Cerebellar cortex (tissue), 1 donor: ENCODE measurements at regions not wholly inside any gene's neighbourhood (a gene's known extent, or its start where the extent isn't known, plus 50 kb on each side); places are given as distances from the start of the nearest gene placed in this dataset.

Experiments used
- DNase-seq: peaks from one replicate; pipeline ENCODE4 v3.0.0-alpha.2; 2015; ENCODE audit warnings: low spot score

- no peak for DNase-seq
Observed at GRCh38 chr13:30845297-30846214, 60.5 kb upstream of the MEDAG start.

DNA sequence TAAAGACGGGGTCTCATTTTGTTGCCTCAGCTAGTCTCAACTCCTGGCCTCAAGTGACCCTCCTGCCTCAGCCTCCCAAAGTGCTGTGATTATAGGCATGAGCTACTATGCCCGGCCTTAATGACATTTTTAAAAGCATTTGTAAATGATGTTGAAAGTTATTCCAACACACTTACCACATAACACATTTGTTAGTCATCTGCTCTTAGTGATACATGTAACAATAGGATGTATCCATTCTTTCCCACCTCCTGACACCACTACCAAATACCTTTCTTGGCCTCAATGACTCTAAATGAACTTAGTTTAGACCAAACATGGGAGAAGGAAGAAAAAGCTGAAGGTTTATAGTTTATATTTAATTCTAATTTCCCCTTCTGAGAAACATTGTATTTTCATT, 59.8 kb upstream of the MEDAG start:
- DNase-seq: no peak

DNA sequence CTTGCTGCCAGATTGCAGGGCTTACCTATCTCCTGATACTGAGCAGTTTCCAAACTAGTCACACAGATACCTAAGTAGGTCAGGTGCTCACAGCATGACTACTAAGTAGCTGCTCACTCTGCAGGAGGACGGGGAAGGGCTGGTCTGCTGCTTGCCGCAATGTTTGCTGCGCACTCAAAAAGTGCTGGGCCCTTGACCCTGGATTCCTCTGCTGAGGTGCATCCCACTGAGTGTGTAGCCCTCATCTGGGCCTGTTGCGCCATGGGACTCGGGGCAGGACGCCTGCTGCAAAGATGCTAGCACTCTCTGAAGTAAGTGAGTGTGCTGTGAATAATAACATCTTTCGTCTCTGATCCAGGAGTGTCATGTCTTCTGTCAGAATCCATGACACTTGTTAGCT, 59.2 kb upstream of the MEDAG start:
- no peak for DNase-seq

- no peak for DNase-seq
Observed at GRCh38 chr13:30847650-30848307, 58.3 kb upstream of the MEDAG start.

GRCh38 chr13:30848332-30849027, 57.6 kb upstream of the MEDAG start:
- no peak for DNase-seq

- no peak for DNase-seq
Observed at GRCh38 chr13:30849611-30850010, 56.5 kb upstream of the MEDAG start.

GRCh38 chr13:30850204-30850866, 55.7 kb upstream of the MEDAG start:
- DNase-seq: no peak

GRCh38 chr13:30850867-30851211, 55.2 kb upstream of the MEDAG start:
- DNase-seq: no peak

GRCh38 chr13:30851697-30852096, 54.4 kb upstream of the MEDAG start:
- DNase-seq: no peak

- DNase-seq: no peak
Observed at GRCh38 chr13:30855569-30855968, 50.5 kb upstream of the MEDAG start.

GRCh38 chr13:30856005-30856790, 49.9 kb upstream of the MEDAG start:
- DNase-seq: peak; percentile 18
